ENCODE measurements at regions not wholly inside any gene's neighbourhood (a gene's known extent, or its start where the extent isn't known, plus 50 kb on each side); places are given as distances from the start of the nearest gene placed in this dataset.

GRCh38 chr7:142338633-142339501, 81.0 kb upstream of the PRSS58 start:
- H3K4me1 ChIP-seq (ENCODE audit: control insufficient read depth in 2 of 2, insufficient read depth in 2 of 2, low read length in 1 of 2): no peaks in the 10 kb centered on the region
- H3K27me3 ChIP-seq (ENCODE audit: control insufficient read depth in 1 of 2, insufficient read depth in 2 of 2, low read length in 2 of 2): no peaks in the 10 kb centered on the region
- WGBS, 2 donors: 58 to 64% methylated on average over 6 of the region's 6 CpGs
- no peaks in the 10 kb centered on the region for H3K9me3 ChIP-seq (ENCODE audit: control insufficient read depth in 2 of 2, insufficient read depth in 1 of 2, low read depth in 1 of 2, low read length in 1 of 2)
- no peaks in the 10 kb centered on the region for H3K36me3 ChIP-seq (ENCODE audit: control insufficient read depth in 2 of 2, insufficient read depth in 2 of 2, low read length in 1 of 2)
- no peak overlapping the region for H3K27ac ChIP-seq (ENCODE audit: low read depth in 2 of 2, low read length in 1 of 2)
- no peak overlapping the region for H3K4me3 ChIP-seq (ENCODE audit: low read depth in 1 of 2, low read length in 2 of 2)

GRCh38 chr7:142337054-142338001, 79.5 kb upstream of the PRSS58 start:
- Histone ChIP-seq H3K9me3 (ENCODE audit: control insufficient read depth in 2 of 2, insufficient read depth in 1 of 2, low read depth in 1 of 2, low read length in 1 of 2) (no peaks in the 10 kb centered on the region), H3K4me1 (ENCODE audit: control insufficient read depth in 2 of 2, insufficient read depth in 2 of 2, low read length in 1 of 2) (no peaks in the 10 kb centered on the region), H3K27ac (ENCODE audit: low read depth in 2 of 2, low read length in 1 of 2) (no peak overlapping the region), H3K27me3 (ENCODE audit: control insufficient read depth in 1 of 2, insufficient read depth in 2 of 2, low read length in 2 of 2) (no peaks in the 10 kb centered on the region), H3K36me3 (ENCODE audit: control insufficient read depth in 2 of 2, insufficient read depth in 2 of 2, low read length in 1 of 2) (no peaks in the 10 kb centered on the region), H3K4me3 (ENCODE audit: low read depth in 1 of 2, low read length in 2 of 2) (no peak overlapping the region)
- WGBS, 2 donors: 54 to 64% methylated on average over 8 of the region's 8 CpGs

- H3K9me3 ChIP-seq (ENCODE audit: control insufficient read depth in 2 of 2, insufficient read depth in 1 of 2, low read depth in 1 of 2, low read length in 1 of 2): no peaks in the 10 kb centered on the region
- no peak overlapping the region for H3K27ac ChIP-seq (ENCODE audit: low read depth in 2 of 2, low read length in 1 of 2)
- no peak overlapping the region for H3K4me3 ChIP-seq (ENCODE audit: low read depth in 1 of 2, low read length in 2 of 2)
- 94 to 95% methylated on average over 1 of the region's 1 CpG for WGBS, 2 donors
- no peaks in the 10 kb centered on the region for H3K27me3 ChIP-seq (ENCODE audit: control insufficient read depth in 1 of 2, insufficient read depth in 2 of 2, low read length in 2 of 2)
- no peaks in the 10 kb centered on the region for H3K36me3 ChIP-seq (ENCODE audit: control insufficient read depth in 2 of 2, insufficient read depth in 2 of 2, low read length in 1 of 2)
- no peaks in the 10 kb centered on the region for H3K4me1 ChIP-seq (ENCODE audit: control insufficient read depth in 2 of 2, insufficient read depth in 2 of 2, low read length in 1 of 2)
These were observed 76.9 kb upstream of the PRSS58 start for GRCh38 chr7:142334806-142335205.

GRCh38 chr7:142334236-142334635, 76.4 kb upstream of the PRSS58 start:
- Histone ChIP-seq H3K27ac (ENCODE audit: low read depth in 2 of 2, low read length in 1 of 2) (no peak overlapping the region), H3K36me3 (ENCODE audit: control insufficient read depth in 2 of 2, insufficient read depth in 2 of 2, low read length in 1 of 2) (no peaks in the 10 kb centered on the region), H3K4me1 (ENCODE audit: control insufficient read depth in 2 of 2, insufficient read depth in 2 of 2, low read length in 1 of 2) (no peaks in the 10 kb centered on the region), H3K9me3 (ENCODE audit: control insufficient read depth in 2 of 2, insufficient read depth in 1 of 2, low read depth in 1 of 2, low read length in 1 of 2) (no peaks in the 10 kb centered on the region), H3K27me3 (ENCODE audit: control insufficient read depth in 1 of 2, insufficient read depth in 2 of 2, low read length in 2 of 2) (no peaks in the 10 kb centered on the region), H3K4me3 (ENCODE audit: low read depth in 1 of 2, low read length in 2 of 2) (no peak overlapping the region)
- WGBS, 2 donors: 64 to 72% methylated on average over 2 of the region's 2 CpGs

- Histone ChIP-seq H3K4me3 (ENCODE audit: low read depth in 1 of 2, low read length in 2 of 2) (no peak overlapping the region), H3K36me3 (ENCODE audit: control insufficient read depth in 2 of 2, insufficient read depth in 2 of 2, low read length in 1 of 2) (no peaks in the 10 kb centered on the region), H3K27me3 (ENCODE audit: control insufficient read depth in 1 of 2, insufficient read depth in 2 of 2, low read length in 2 of 2) (no peaks in the 10 kb centered on the region), H3K9me3 (ENCODE audit: control insufficient read depth in 2 of 2, insufficient read depth in 1 of 2, low read depth in 1 of 2, low read length in 1 of 2) (no peaks in the 10 kb centered on the region), H3K27ac (ENCODE audit: low read depth in 2 of 2, low read length in 1 of 2) (no peak overlapping the region), H3K4me1 (ENCODE audit: control insufficient read depth in 2 of 2, insufficient read depth in 2 of 2, low read length in 1 of 2) (no peaks in the 10 kb centered on the region)
- 87 to 89% methylated on average over 6 of the region's 6 CpGs for WGBS, 2 donors
These were observed 74.6 kb upstream of the PRSS58 start for GRCh38 chr7:142332421-142332820.

GRCh38 chr7:142331941-142332340, 74.1 kb upstream of the PRSS58 start:
- Histone ChIP-seq H3K27ac (ENCODE audit: low read depth in 2 of 2, low read length in 1 of 2) (no peak overlapping the region), H3K27me3 (ENCODE audit: control insufficient read depth in 1 of 2, insufficient read depth in 2 of 2, low read length in 2 of 2) (no peaks in the 10 kb centered on the region), H3K36me3 (ENCODE audit: control insufficient read depth in 2 of 2, insufficient read depth in 2 of 2, low read length in 1 of 2) (no peaks in the 10 kb centered on the region), H3K4me1 (ENCODE audit: control insufficient read depth in 2 of 2, insufficient read depth in 2 of 2, low read length in 1 of 2) (no peaks in the 10 kb centered on the region), H3K4me3 (ENCODE audit: low read depth in 1 of 2, low read length in 2 of 2) (no peak overlapping the region), H3K9me3 (ENCODE audit: control insufficient read depth in 2 of 2, insufficient read depth in 1 of 2, low read depth in 1 of 2, low read length in 1 of 2) (no peaks in the 10 kb centered on the region)
- WGBS, 2 donors: 68 to 69% methylated on average over 2 of the region's 2 CpGs

- no peaks in the 10 kb centered on the region for H3K9me3 ChIP-seq (ENCODE audit: control insufficient read depth in 2 of 2, insufficient read depth in 1 of 2, low read depth in 1 of 2, low read length in 1 of 2)
- H3K4me3 ChIP-seq (ENCODE audit: low read depth in 1 of 2, low read length in 2 of 2): no peak overlapping the region
- H3K27me3 ChIP-seq (ENCODE audit: control insufficient read depth in 1 of 2, insufficient read depth in 2 of 2, low read length in 2 of 2): no peaks in the 10 kb centered on the region
- H3K4me1 ChIP-seq (ENCODE audit: control insufficient read depth in 2 of 2, insufficient read depth in 2 of 2, low read length in 1 of 2): no peaks in the 10 kb centered on the region
- WGBS, 2 donors: 71 to 73% methylated on average over 5 of the region's 5 CpGs
- H3K36me3 ChIP-seq (ENCODE audit: control insufficient read depth in 2 of 2, insufficient read depth in 2 of 2, low read length in 1 of 2): no peaks in the 10 kb centered on the region
- no peak overlapping the region for H3K27ac ChIP-seq (ENCODE audit: low read depth in 2 of 2, low read length in 1 of 2)
These were observed 71.4 kb upstream of the PRSS58 start for GRCh38 chr7:142329062-142329790.

- H3K9me3 ChIP-seq (ENCODE audit: control insufficient read depth in 2 of 2, insufficient read depth in 1 of 2, low read depth in 1 of 2, low read length in 1 of 2): no peaks in the 10 kb centered on the region
- 73 to 75% methylated on average over 6 of the region's 6 CpGs for WGBS, 2 donors
- H3K4me3 ChIP-seq (ENCODE audit: low read depth in 1 of 2, low read length in 2 of 2): no peak overlapping the region
- H3K36me3 ChIP-seq (ENCODE audit: control insufficient read depth in 2 of 2, insufficient read depth in 2 of 2, low read length in 1 of 2): no peaks in the 10 kb centered on the region
- H3K27ac ChIP-seq (ENCODE audit: low read depth in 2 of 2, low read length in 1 of 2): no peak overlapping the region
- H3K27me3 ChIP-seq (ENCODE audit: control insufficient read depth in 1 of 2, insufficient read depth in 2 of 2, low read length in 2 of 2): no peaks in the 10 kb centered on the region
- H3K4me1 ChIP-seq (ENCODE audit: control insufficient read depth in 2 of 2, insufficient read depth in 2 of 2, low read length in 1 of 2): peaks cover 0 to 3% of the 10 kb centered on the region in 2 donors
These were observed 70.7 kb upstream of the PRSS58 start for GRCh38 chr7:142328551-142328950.
